Subcutaneous abdominal adipose tissue (tissue), 5 donors: ENCODE measurements at regions not wholly inside any gene's neighbourhood (a gene's known extent, or its start where the extent isn't known, plus 50 kb on each side); places are given as distances from the start of the nearest gene placed in this dataset.

ENCODE experiments used
- H3K27ac ChIP-seq: one replicate; pipeline ENCODE4 v1.7.0; 2013; ENCODE audit warnings: low read depth, mild to moderate bottlenecking, inconsistent platforms, low read length, moderate library complexity
- H3K27me3 ChIP-seq, 5 donors: one replicate each; pipeline ENCODE4 v1.7.0; 2013; ENCODE audit warnings: low read length in 5 of 5, inconsistent platforms in 1 of 5; ENCODE audit not compliant: control insufficient read depth in 5 of 5, insufficient read depth in 4 of 5
- H3K36me3 ChIP-seq, 5 donors: one replicate each; pipeline ENCODE4 v1.7.0; 2013; ENCODE audit warnings: low read length in 5 of 5; ENCODE audit not compliant: control insufficient read depth in 5 of 5, insufficient read depth in 5 of 5
- H3K4me1 ChIP-seq, 5 donors: one replicate each; pipeline ENCODE4 v1.7.0; 2013; ENCODE audit warnings: low read length in 5 of 5, mild to moderate bottlenecking in 3 of 5, moderate library complexity in 1 of 5; ENCODE audit not compliant: control insufficient read depth in 5 of 5, insufficient read depth in 5 of 5
- H3K4me3 ChIP-seq, 5 donors: one replicate each; pipeline ENCODE4 v1.7.0; 2013; ENCODE audit warnings: low read length in 5 of 5, low read depth in 1 of 5
- H3K9ac ChIP-seq, 5 donors: one replicate each; pipeline ENCODE4 v1.7.0; 2013; ENCODE audit warnings: low read length in 5 of 5, mild to moderate bottlenecking in 4 of 5, moderate library complexity in 3 of 5
- H3K9me3 ChIP-seq, 5 donors: one replicate each; pipeline ENCODE4 v1.7.0; 2013; ENCODE audit warnings: low read length in 5 of 5; ENCODE audit not compliant: control insufficient read depth in 5 of 5
- donor health status: healthy.
- donor health status: healthy.
- donor health status: healthy.
- donor health status: healthy.
- donor health status: healthy.

GRCh38 chr1:103230061-103230460 lies 121.7 kb upstream of the COL11A1 start:
- no peaks in the 10 kb centered on the region for H3K36me3 ChIP-seq
- no peaks in the 10 kb centered on the region for H3K9me3 ChIP-seq
- H3K4me1 ChIP-seq, result peaks cover 0 to 6% (median 0%) of the 10 kb centered on the region in 5 donors

GRCh38 chr1:103220631-103221041 lies 112.3 kb upstream of the COL11A1 start:
- Histone ChIP-seq H3K9ac (no peak overlapping the region), H3K27ac (no peak overlapping the region), H3K4me3 (no peak overlapping the region), H3K27me3 (no peaks in the 10 kb centered on the region), H3K4me1 (peaks cover 0 to 3% (median 0%) of the 10 kb centered on the region in 5 donors), H3K36me3 (no peaks in the 10 kb centered on the region), H3K9me3 (no peaks in the 10 kb centered on the region)

More at GRCh38 chr1:103230061-103230460, 121.7 kb upstream of the COL11A1 start:
- H3K4me3 ChIP-seq, result no peak overlapping the region
- H3K9ac ChIP-seq, result no peak overlapping the region
- no peaks in the 10 kb centered on the region for H3K27me3 ChIP-seq
- H3K27ac ChIP-seq, result no peak overlapping the region

GRCh38 chr1:103218821-103219220 lies 110.5 kb upstream of the COL11A1 start:
- Histone ChIP-seq H3K27ac (no peak overlapping the region), H3K4me3 (no peak overlapping the region), H3K4me1 (peaks cover 0 to 3% (median 0%) of the 10 kb centered on the region in 5 donors), H3K9ac (no peak overlapping the region), H3K36me3 (no peaks in the 10 kb centered on the region), H3K27me3 (no peaks in the 10 kb centered on the region), H3K9me3 (no peaks in the 10 kb centered on the region)

GRCh38 chr1:103218369-103218768 lies 110.0 kb upstream of the COL11A1 start:
- no peak overlapping the region for H3K9ac ChIP-seq
- H3K27ac ChIP-seq, result no peak overlapping the region
- no peaks in the 10 kb centered on the region for H3K27me3 ChIP-seq
- peaks cover 0 to 3% (median 0%) of the 10 kb centered on the region in 5 donors for H3K4me1 ChIP-seq
- no peaks in the 10 kb centered on the region for H3K9me3 ChIP-seq
- H3K36me3 ChIP-seq, result no peaks in the 10 kb centered on the region
- no peak overlapping the region for H3K4me3 ChIP-seq

- H3K4me3 ChIP-seq, result no peak overlapping the region
- H3K27me3 ChIP-seq, result no peaks in the 10 kb centered on the region
- H3K36me3 ChIP-seq, result no peaks in the 10 kb centered on the region
- H3K4me1 ChIP-seq, result no peaks in the 10 kb centered on the region
- no peaks in the 10 kb centered on the region for H3K9me3 ChIP-seq
- H3K9ac ChIP-seq, result no peak overlapping the region
- no peak overlapping the region for H3K27ac ChIP-seq
Measured at GRCh38 chr1:103211073-103211472, 102.8 kb upstream of the COL11A1 start.

- H3K9ac ChIP-seq, result no peak overlapping the region
- no peaks in the 10 kb centered on the region for H3K36me3 ChIP-seq
- no peaks in the 10 kb centered on the region for H3K9me3 ChIP-seq
- no peak overlapping the region for H3K27ac ChIP-seq
- H3K27me3 ChIP-seq, result no peaks in the 10 kb centered on the region
- H3K4me3 ChIP-seq, result no peak overlapping the region
- no peaks in the 10 kb centered on the region for H3K4me1 ChIP-seq
Measured at GRCh38 chr1:103208844-103209243, 100.5 kb upstream of the COL11A1 start.

- no peak overlapping the region for H3K9ac ChIP-seq
- no peaks in the 10 kb centered on the region for H3K36me3 ChIP-seq
- H3K27me3 ChIP-seq, result no peaks in the 10 kb centered on the region
- H3K27ac ChIP-seq, result no peak overlapping the region
- H3K4me1 ChIP-seq, result peaks cover 0 to 7% (median 0%) of the 10 kb centered on the region in 5 donors
- no peaks in the 10 kb centered on the region for H3K9me3 ChIP-seq
- no peak overlapping the region for H3K4me3 ChIP-seq
Measured at GRCh38 chr1:103199001-103199400, 90.7 kb upstream of the COL11A1 start.

GRCh38 chr1:103198076-103198475 lies 89.8 kb upstream of the COL11A1 start:
- Histone ChIP-seq H3K4me3 (no peak overlapping the region), H3K36me3 (no peaks in the 10 kb centered on the region), H3K9ac (no peak overlapping the region)

GRCh38 chr1:103197216-103197615 lies 88.9 kb upstream of the COL11A1 start:
- H3K9me3 ChIP-seq, result no peaks in the 10 kb centered on the region
- peaks cover 0 to 7% (median 0%) of the 10 kb centered on the region in 5 donors for H3K4me1 ChIP-seq
- H3K27me3 ChIP-seq, result no peaks in the 10 kb centered on the region
- no peak overlapping the region for H3K9ac ChIP-seq
- no peak overlapping the region for H3K4me3 ChIP-seq
- no peaks in the 10 kb centered on the region for H3K36me3 ChIP-seq
- no peak overlapping the region for H3K27ac ChIP-seq

More at GRCh38 chr1:103198076-103198475, 89.8 kb upstream of the COL11A1 start:
- Histone ChIP-seq H3K9me3 (no peaks in the 10 kb centered on the region), H3K27ac (no peak overlapping the region), H3K27me3 (no peaks in the 10 kb centered on the region), H3K4me1 (peaks cover 0 to 7% (median 0%) of the 10 kb centered on the region in 5 donors)

GRCh38 chr1:103194984-103195383 lies 86.7 kb upstream of the COL11A1 start:
- Histone ChIP-seq H3K36me3 (no peaks in the 10 kb centered on the region), H3K4me3 (no peak overlapping the region), H3K9me3 (no peaks in the 10 kb centered on the region), H3K9ac (no peak overlapping the region), H3K27ac (no peak overlapping the region), H3K4me1 (peaks cover 0 to 7% (median 0%) of the 10 kb centered on the region in 5 donors), H3K27me3 (no peaks in the 10 kb centered on the region)

GRCh38 chr1:103194060-103194459 lies 85.7 kb upstream of the COL11A1 start:
- Histone ChIP-seq H3K4me1 (peaks cover 0 to 7% (median 0%) of the 10 kb centered on the region in 5 donors), H3K36me3 (no peaks in the 10 kb centered on the region), H3K9ac (no peak overlapping the region), H3K27ac (no peak overlapping the region), H3K9me3 (no peaks in the 10 kb centered on the region), H3K27me3 (no peaks in the 10 kb centered on the region), H3K4me3 (no peak overlapping the region)
